A673 (cell line): ENCODE measurements at regions not wholly inside any gene's neighbourhood (a gene's known extent, or its start where the extent isn't known, plus 50 kb on each side); places are given as distances from the start of the nearest gene placed in this dataset.

ENCODE experiments used
- BruUV-seq: library from RNA; stranded (reverse); fragments of 400-500 nt; replicated peaks from 2 replicates; lab custom pipeline; 2021; lab: Mats Ljungman, UMichigan
- CTCF ChIA-PET: fragments of 300-600 bp; sonication (Branson Sonifier 250); formaldehyde crosslinking; loops from one replicate; lab custom pipeline; 2022; ENCODE audit warnings: antibody characterized with exemption; lab: Charles Lee
- POLR2A ChIA-PET: fragments of 300-600 bp; sonication (Branson Sonifier 250); formaldehyde crosslinking; loops from one replicate; lab custom pipeline; 2022; ENCODE audit warnings: antibody characterized with exemption; ENCODE audit not compliant: low non-redundant PET; lab: Charles Lee
- DNase-seq: peaks from one replicate; pipeline ENCODE4 v3.0.0-alpha.2; 2015; ENCODE audit warnings: low spot score
- H3K27ac ChIP-seq: fragments of 200-600 bp; sonication (generic); 2 replicates; pipeline ENCODE4 v1.5.1; 2016; ENCODE audit warnings: mixed run types, low read depth, mild to moderate bottlenecking, mixed read lengths, antibody characterized with exemption, low read length; ENCODE audit not compliant: poor library complexity, severe bottlenecking
- H3K27me3 ChIP-seq: fragments of 200-600 bp; sonication (generic); replicated peaks from 2 replicates; pipeline ENCODE4 v1.6.1; 2017; ENCODE audit warnings: mixed run types, low read depth, mild to moderate bottlenecking, mixed read lengths, antibody characterized with exemption, low read length; ENCODE audit not compliant: insufficient read depth, poor library complexity
- H3K36me3 ChIP-seq: fragments of 200-600 bp; sonication (generic); 2 replicates; pipeline ENCODE4 v1.6.1; 2016; ENCODE audit warnings: mixed run types, mild to moderate bottlenecking, mixed read lengths, antibody characterized with exemption, low read length; ENCODE audit not compliant: insufficient read depth, poor library complexity, severe bottlenecking
- H3K4me1 ChIP-seq: fragments of 200-600 bp; sonication (generic); 2 replicates; pipeline ENCODE4 v1.6.1; 2017; ENCODE audit warnings: mixed run types, mild to moderate bottlenecking, mixed read lengths, antibody characterized with exemption, low read length; ENCODE audit not compliant: insufficient read depth, poor library complexity, severe bottlenecking
- H3K4me3 ChIP-seq: fragments of 200-600 bp; sonication (generic); 2 replicates; pipeline ENCODE4 v1.5.1; 2016; ENCODE audit warnings: low read depth, mixed run types, mild to moderate bottlenecking, mixed read lengths, low read length; ENCODE audit not compliant: poor library complexity, severe bottlenecking
- H3K9me3 ChIP-seq: fragments of 200-600 bp; sonication (generic); 2 replicates; pipeline ENCODE4 v1.6.1; 2016; ENCODE audit warnings: mixed run types, low read depth, mild to moderate bottlenecking, mixed read lengths, antibody characterized with exemption, low read length; ENCODE audit not compliant: poor library complexity, severe bottlenecking
- EZH2 ChIP-seq: fragments of 200-600 bp; sonication (generic); IDR thresholded peaks from 2 replicates; pipeline ENCODE4 v1.6.1; 2017; ENCODE audit warnings: borderline replicate concordance, low read depth, mild to moderate bottlenecking, mixed read lengths, antibody characterized with exemption, low read length; ENCODE audit not compliant: poor library complexity, severe bottlenecking
- intact Hi-C: fragments of 100-400 bp; cut with micrococcal nuclease; formaldehyde crosslinking; loops from one replicate; pipeline ENCODE4 v1.10.0; 2022; ENCODE audit not compliant: unreplicated experiment
- TF ChIP-seq, protein P1 (sequence below): fragments of 300-800, 200-600 bp; sonication (generic); conservative IDR thresholded peaks from 2 replicates; pipeline ENCODE4 v1.5.1; 2017; ENCODE audit warnings: low read depth, mild to moderate bottlenecking, antibody characterized with exemption, low read length, moderate library complexity, mixed read lengths

GRCh38 chr6:106754215-106754614 is 124.8 kb downstream of the QRSL1 start:
- no TSS peak for BruUV-seq
- intact Hi-C loops, result no loop called here
- H3K27me3 ChIP-seq, result no peaks in the 10 kb centered on the region
- no peaks in the 10 kb centered on the region for H3K4me1 ChIP-seq
- H3K27ac ChIP-seq, result no peak overlapping the region
- TF ChIP-seq EZH2, result no peak
- TF ChIP-seq, protein P1, sequence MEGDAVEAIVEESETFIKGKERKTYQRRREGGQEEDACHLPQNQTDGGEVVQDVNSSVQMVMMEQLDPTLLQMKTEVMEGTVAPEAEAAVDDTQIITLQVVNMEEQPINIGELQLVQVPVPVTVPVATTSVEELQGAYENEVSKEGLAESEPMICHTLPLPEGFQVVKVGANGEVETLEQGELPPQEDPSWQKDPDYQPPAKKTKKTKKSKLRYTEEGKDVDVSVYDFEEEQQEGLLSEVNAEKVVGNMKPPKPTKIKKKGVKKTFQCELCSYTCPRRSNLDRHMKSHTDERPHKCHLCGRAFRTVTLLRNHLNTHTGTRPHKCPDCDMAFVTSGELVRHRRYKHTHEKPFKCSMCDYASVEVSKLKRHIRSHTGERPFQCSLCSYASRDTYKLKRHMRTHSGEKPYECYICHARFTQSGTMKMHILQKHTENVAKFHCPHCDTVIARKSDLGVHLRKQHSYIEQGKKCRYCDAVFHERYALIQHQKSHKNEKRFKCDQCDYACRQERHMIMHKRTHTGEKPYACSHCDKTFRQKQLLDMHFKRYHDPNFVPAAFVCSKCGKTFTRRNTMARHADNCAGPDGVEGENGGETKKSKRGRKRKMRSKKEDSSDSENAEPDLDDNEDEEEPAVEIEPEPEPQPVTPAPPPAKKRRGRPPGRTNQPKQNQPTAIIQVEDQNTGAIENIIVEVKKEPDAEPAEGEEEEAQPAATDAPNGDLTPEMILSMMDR, result no peak
- no peaks in the 10 kb centered on the region for H3K36me3 ChIP-seq
- no peak for DNase-seq
- H3K9me3 ChIP-seq, result peaks cover 4% of the 10 kb centered on the region
- ChIA-PET POLR2A (no interaction called here), CTCF (no interaction called here)
- H3K4me3 ChIP-seq, result no peak overlapping the region

DNA sequence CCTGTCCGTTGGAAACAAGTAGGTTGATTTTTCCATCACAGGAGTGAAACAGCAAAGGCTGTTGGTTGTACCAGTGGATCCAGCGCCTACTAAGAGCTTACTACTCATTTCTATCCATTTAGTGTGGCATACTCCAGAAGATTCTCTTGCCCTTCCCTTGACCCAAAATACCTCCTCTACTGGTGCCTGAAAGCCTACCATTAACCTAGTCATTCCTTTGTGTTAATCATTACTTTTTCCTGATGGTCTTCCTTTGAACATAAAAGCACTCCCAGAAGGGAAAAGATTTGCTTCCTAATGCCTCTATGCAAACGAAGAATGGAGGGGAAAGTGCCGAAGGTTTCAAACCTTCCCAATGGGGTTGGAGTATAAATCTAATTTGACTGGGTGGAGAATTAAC is 123.3 kb downstream of the QRSL1 start:
- CTCF ChIA-PET, result no interaction called here
- H3K4me3 ChIP-seq, result no peak overlapping the region
- no peaks in the 10 kb centered on the region for H3K27me3 ChIP-seq
- POLR2A ChIA-PET, result no interaction called here
- no peaks in the 10 kb centered on the region for H3K4me1 ChIP-seq
- intact Hi-C loops, result no loop called here
- TF ChIP-seq EZH2, result no peak
- TF ChIP-seq, protein P1, result no peak
- DNase-seq, result no peak
- no peaks in the 10 kb centered on the region for H3K9me3 ChIP-seq
- no peak overlapping the region for H3K27ac ChIP-seq
- BruUV-seq, result no TSS peak
- no peaks in the 10 kb centered on the region for H3K36me3 ChIP-seq

DNA sequence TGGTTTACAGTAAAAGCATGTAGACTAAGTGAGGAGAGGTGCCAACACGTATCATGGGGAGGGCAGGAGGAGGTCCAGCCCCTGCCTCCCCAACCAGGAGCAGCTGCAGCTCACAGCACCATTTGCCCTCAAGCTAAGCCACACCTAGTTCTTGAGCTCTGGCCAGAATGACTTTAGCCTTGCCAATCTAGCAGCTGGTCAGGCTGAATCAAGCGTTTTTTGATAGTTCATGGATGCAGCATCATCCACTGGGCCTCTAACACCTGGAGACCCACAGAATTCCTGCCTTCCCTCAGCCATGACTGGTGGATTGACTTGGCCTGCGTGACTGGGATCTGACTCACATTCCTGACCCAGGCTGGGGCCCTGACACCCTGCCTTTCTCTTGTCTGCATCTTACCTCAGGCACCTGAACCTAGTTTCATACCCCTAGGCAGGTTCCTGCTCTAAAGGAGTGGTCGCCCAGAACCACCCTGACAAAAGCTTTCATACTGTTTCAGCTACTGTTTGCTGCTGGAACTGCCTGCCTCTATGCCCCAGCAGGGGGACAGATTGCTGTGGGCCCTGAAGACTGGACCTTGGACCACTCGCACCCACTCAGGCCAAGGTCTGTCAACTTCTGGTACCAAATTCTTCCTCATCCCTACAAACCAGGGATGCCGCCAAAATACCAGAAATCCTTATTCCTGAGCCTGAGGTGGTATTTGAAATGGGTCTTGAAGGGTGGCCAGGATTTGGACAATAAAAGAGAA is 122.3 kb downstream of the QRSL1 start:
- no TSS peak for BruUV-seq
- CTCF ChIA-PET, result no interaction called here
- no peak for TF ChIP-seq EZH2
- TF ChIP-seq, protein P1, result no peak

More for the DNA sequence above, 122.3 kb downstream of the QRSL1 start:
- Histone ChIP-seq H3K36me3 (no peaks in the 10 kb centered on the region), H3K27ac (no peak overlapping the region), H3K27me3 (no peaks in the 10 kb centered on the region), H3K9me3 (no peaks in the 10 kb centered on the region), H3K4me3 (no peak overlapping the region), H3K4me1 (no peaks in the 10 kb centered on the region)
- intact Hi-C loops, result no loop called here
- DNase-seq, result no peak
- POLR2A ChIA-PET, result no interaction called here
